Gastroesophageal sphincter (tissue), 4 donors: ENCODE measurements at regions not wholly inside any gene's neighbourhood (a gene's known extent, or its start where the extent isn't known, plus 50 kb on each side); places are given as distances from the start of the nearest gene placed in this dataset.

Experiments used
- ATAC-seq: fragments of 150-250 bp; one replicate; pipeline ENCODE4 v1.9.1; 2016; ENCODE audit warnings: mild to moderate bottlenecking, moderate library complexity
- H3K27ac ChIP-seq, 4 donors: fragments of 200-600 bp; sonication (generic) in 3 of 4; 1 replicate in 3 of 4; 2 replicates in 1 of 4; pipeline ENCODE4 v1.5.1; 2016 to 2019
- H3K27me3 ChIP-seq: fragments of 200-600 bp; sonication (generic); one replicate; pipeline ENCODE4 v1.5.1; 2019
- H3K36me3 ChIP-seq, 2 donors: fragments of 200-600 bp; sonication (generic); one replicate each; pipeline ENCODE4 v1.5.1; 2019; ENCODE audit warnings: control low read depth in 1 of 2
- H3K4me1 ChIP-seq, 3 donors: fragments of 200-600 bp; sonication (generic); 1 replicate in 2 of 3; 2 replicates in 1 of 3; pipeline ENCODE4 v1.5.1; 2016 to 2019; ENCODE audit warnings: control low read depth in 2 of 3
- H3K4me3 ChIP-seq, 2 donors: fragments of 200-600 bp; sonication (generic); one replicate each; pipeline ENCODE4 v1.5.1; 2019; ENCODE audit warnings: mild to moderate bottlenecking in 1 of 2, moderate library complexity in 1 of 2
- H3K9me3 ChIP-seq, 3 donors: fragments of 200-600 bp; sonication (generic); one replicate each; pipeline ENCODE4 v1.5.1; 2017 to 2019; ENCODE audit warnings: control low read depth in 2 of 3
- CTCF ChIP-seq, 4 experiments: fragments of 200-600 bp in 2 of 4; fragments of 450-650 bp in 2 of 4; sonication (generic) in 1 of 4; IDR thresholded peaks; one replicate each; pipeline ENCODE4 v1.5.1; 2017 to 2019; ENCODE audit warnings: antibody characterized with exemption in 4 of 4, mild to moderate bottlenecking in 2 of 4, moderate library complexity in 2 of 4
- EP300 ChIP-seq: sonication (generic); formaldehyde crosslinking; IDR thresholded peaks from one replicate; pipeline ENCODE4 v1.6.1; 2017; ENCODE audit warnings: antibody characterized with exemption, mild to moderate bottlenecking
- POLR2A ChIP-seq, 2 donors: fragments of 450-650 bp; IDR thresholded peaks; one replicate each; pipeline ENCODE4 v1.6.1; 2017; ENCODE audit warnings: antibody characterized with exemption in 2 of 2, mild to moderate bottlenecking in 2 of 2, moderate library complexity in 1 of 2
- POLR2AphosphoS5 ChIP-seq: sonication (generic); formaldehyde crosslinking; IDR thresholded peaks from one replicate; pipeline ENCODE4 v1.6.1; 2017; ENCODE audit warnings: antibody characterized with exemption
- WGBS, 2 donors: methylation state at CpG; one replicate each; pipeline ENCODE4 v1.1.5; 2018; ENCODE audit warnings: low coverage in 1 of 2; 5-methylcytosine and 5-hydroxymethylcytosine counted together

- no peak overlapping the region for H3K4me3 ChIP-seq
- H3K27me3 ChIP-seq: no peaks in the 10 kb centered on the region
- H3K4me1 ChIP-seq: no peaks in the 10 kb centered on the region
- no peak for TF ChIP-seq CTCF (IDR thresholded peaks at IDR 0.05)
- TF ChIP-seq EP300: no peak
- no peak for TF ChIP-seq POLR2A (IDR thresholded peaks at IDR 0.05)
- TF ChIP-seq POLR2AphosphoS5: no peak
- no peaks in the 10 kb centered on the region for H3K36me3 ChIP-seq
- WGBS, 2 donors: 74% methylated on average over 3 of the region's 4 CpGs; no CpG with 5 or more reads in 1 of the 2 donors
- H3K9me3 ChIP-seq: no peaks in the 10 kb centered on the region
- ATAC-seq: no peak
- H3K27ac ChIP-seq: no peak overlapping the region
These were observed 152.6 kb upstream of the EGFLAM start for GRCh38 chr5:38105801-38106200.

GRCh38 chr5:38105231-38105570, 153.2 kb upstream of the EGFLAM start:
- Histone ChIP-seq H3K4me3 (no peak overlapping the region), H3K4me1 (no peaks in the 10 kb centered on the region), H3K9me3 (no peaks in the 10 kb centered on the region), H3K27ac (no peak overlapping the region), H3K27me3 (no peaks in the 10 kb centered on the region), H3K36me3 (no peaks in the 10 kb centered on the region)
- ATAC-seq: no peak
- 87 to 100% methylated on average over 3 of the region's 3 CpGs for WGBS, 2 donors
- TF ChIP-seq POLR2A (IDR thresholded peaks at IDR 0.05): no peak
- TF ChIP-seq EP300: no peak
- TF ChIP-seq CTCF (IDR thresholded peaks at IDR 0.05): no peak
- no peak for TF ChIP-seq POLR2AphosphoS5

- H3K36me3 ChIP-seq: no peaks in the 10 kb centered on the region
- ATAC-seq: no peak
- no peaks in the 10 kb centered on the region for H3K9me3 ChIP-seq
- no peaks in the 10 kb centered on the region for H3K27me3 ChIP-seq
- H3K4me1 ChIP-seq: no peaks in the 10 kb centered on the region
- no peak overlapping the region for H3K27ac ChIP-seq
- no peak overlapping the region for H3K4me3 ChIP-seq
- no peak for TF ChIP-seq POLR2AphosphoS5
- TF ChIP-seq EP300: no peak
- no peak for TF ChIP-seq CTCF (IDR thresholded peaks at IDR 0.05)
- TF ChIP-seq POLR2A (IDR thresholded peaks at IDR 0.05): no peak
- 64 to 70% methylated on average over 5 of the region's 5 CpGs for WGBS, 2 donors
These were observed 153.7 kb upstream of the EGFLAM start for GRCh38 chr5:38104497-38105230.

DNA sequence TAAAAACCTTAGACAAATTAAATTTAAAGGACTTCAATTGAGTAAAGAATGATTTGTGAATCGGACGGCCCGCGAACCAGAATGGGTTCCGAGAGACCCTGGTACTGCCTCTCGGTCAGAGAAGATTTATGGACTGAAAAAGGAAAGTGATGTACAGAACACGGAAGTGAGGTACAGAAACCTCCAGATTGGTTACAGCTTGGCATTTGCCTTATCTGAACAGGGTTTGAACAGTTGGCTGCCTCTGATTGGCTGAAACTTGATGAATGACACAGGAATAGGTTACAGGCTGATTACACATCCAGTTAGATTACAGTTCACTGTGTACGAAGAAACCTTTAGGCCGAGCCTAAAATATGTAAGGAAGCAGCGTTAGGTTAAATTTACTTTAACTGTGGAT, 156.5 kb upstream of the EGFLAM start:
- WGBS, 2 donors: 90 to 96% methylated on average over 9 to 10 of the region's 10 CpGs
- no peaks in the 10 kb centered on the region for H3K27me3 ChIP-seq
- no peak for ATAC-seq
- no peak overlapping the region for H3K4me3 ChIP-seq
- H3K27ac ChIP-seq: no peak overlapping the region
- no peaks in the 10 kb centered on the region for H3K4me1 ChIP-seq
- no peaks in the 10 kb centered on the region for H3K9me3 ChIP-seq
- H3K36me3 ChIP-seq: no peaks in the 10 kb centered on the region
- TF ChIP-seq POLR2A (IDR thresholded peaks at IDR 0.05): no peak
- TF ChIP-seq EP300: no peak
- no peak for TF ChIP-seq CTCF (IDR thresholded peaks at IDR 0.05)
- no peak for TF ChIP-seq POLR2AphosphoS5
